A549 (cell line): ENCODE measurements at regions not wholly inside any gene's neighbourhood (a gene's known extent, or its start where the extent isn't known, plus 50 kb on each side); places are given as distances from the start of the nearest gene placed in this dataset.

ENCODE experiments used
- CBX2 ChIP-seq: fragments of 200-600 bp; sonication (generic); IDR thresholded peaks from 2 replicates; pipeline ENCODE4 v1.6.1; 2016; ENCODE audit warnings: low read depth, mild to moderate bottlenecking, borderline replicate concordance
- CBX8 ChIP-seq: fragments of 200-600 bp; sonication (generic); IDR thresholded peaks from 2 replicates; pipeline ENCODE4 v1.6.1; 2016
- CTCF ChIP-seq: fragments of >200 bp; sonication (Bioruptor Twin); formaldehyde crosslinking; IDR thresholded peaks from 3 replicates; pipeline ENCODE4 v1.5.1; 2016
- MAZ ChIP-seq: fragments of 150-350 bp; IDR thresholded peaks from 2 replicates; pipeline ENCODE4 v1.6.1; 2014; ENCODE audit warnings: antibody characterized with exemption, low read depth, low read length, borderline replicate concordance
- POLR2A ChIP-seq: IDR thresholded peaks from 2 replicates; pipeline ENCODE4 v1.6.1; 2012; ENCODE audit warnings: mild to moderate bottlenecking, low read length
- POLR2AphosphoS2 ChIP-seq: conservative IDR thresholded peaks from 2 replicates; pipeline ENCODE4 v1.6.1; 2012; ENCODE audit warnings: low read length, improper control_type of control experiment, inconsistent platforms
- SMC3 ChIP-seq: fragments of >200 bp; sonication (Bioruptor Twin); formaldehyde crosslinking; IDR thresholded peaks from 3 replicates; pipeline ENCODE4 v1.6.1; 2018; ENCODE audit warnings: inconsistent platforms
- TF ChIP-seq, protein P1 (sequence below): IDR thresholded peaks from 2 replicates; pipeline ENCODE4 v1.6.1; 2012

DNA sequence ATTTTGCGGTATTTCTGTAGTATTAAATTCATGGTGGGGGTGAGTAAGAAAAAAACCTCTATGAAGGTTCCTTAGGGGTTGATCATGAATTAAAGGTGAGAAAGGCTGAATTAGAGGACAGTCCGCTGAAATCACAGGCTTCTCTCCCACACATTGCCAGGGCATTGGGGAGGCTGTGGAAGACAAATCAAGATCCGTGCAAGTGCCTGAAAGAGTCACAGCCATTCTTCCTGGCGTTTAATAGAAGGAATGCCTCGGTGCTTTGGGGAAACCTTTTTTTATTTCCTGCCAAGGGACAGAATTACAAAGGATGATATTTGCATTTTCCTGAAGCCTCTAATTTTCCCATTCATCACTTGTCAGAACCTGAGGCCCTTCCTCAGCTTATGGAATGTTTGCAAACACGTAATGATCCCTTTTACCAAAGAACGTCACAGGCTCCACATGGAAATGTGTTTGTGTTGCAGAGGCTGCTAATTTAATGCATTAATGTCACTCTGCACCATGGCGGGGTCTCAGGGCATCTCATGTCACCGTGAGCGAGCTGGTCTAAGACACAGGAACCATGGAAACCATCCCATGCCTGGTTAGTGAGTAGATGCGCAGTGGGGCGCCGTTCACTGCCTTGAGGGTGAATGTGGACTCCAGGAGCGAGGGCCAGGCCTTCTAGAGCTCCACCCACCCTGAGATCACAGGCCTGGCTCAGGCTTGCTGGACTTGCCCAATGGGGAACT lies 185.9 kb upstream of the SULF2 start:
- TF ChIP-seq CTCF (no peak), MAZ (no peak), POLR2A (no peak), POLR2AphosphoS2 (no peak), SMC3 (no peak), CBX2 (no peak), CBX8 (no peak)
- TF ChIP-seq, protein P1, sequence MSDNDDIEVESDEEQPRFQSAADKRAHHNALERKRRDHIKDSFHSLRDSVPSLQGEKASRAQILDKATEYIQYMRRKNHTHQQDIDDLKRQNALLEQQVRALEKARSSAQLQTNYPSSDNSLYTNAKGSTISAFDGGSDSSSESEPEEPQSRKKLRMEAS, result no peak
